NOMO-1 treated with dmso at 0.1 percent for 144 hours (cell line): ENCODE measurements at regions not wholly inside any gene's neighbourhood (a gene's known extent, or its start where the extent isn't known, plus 50 kb on each side); places are given as distances from the start of the nearest gene placed in this dataset.
A peak's percentile ranks its signal among the peaks of the same experiment; 100 is the strongest.
"Not testable (repeated sequence)": the region's sequence is repeated elsewhere in the genome, so short reads cannot be mapped to it uniquely, and the experiment has no call there.

Source experiments
- DNase-seq: peaks from one replicate; lab custom pipeline; 2025; ENCODE audit not compliant: unreplicated experiment; lab: John Stamatoyannopoulos, UW

DNA sequence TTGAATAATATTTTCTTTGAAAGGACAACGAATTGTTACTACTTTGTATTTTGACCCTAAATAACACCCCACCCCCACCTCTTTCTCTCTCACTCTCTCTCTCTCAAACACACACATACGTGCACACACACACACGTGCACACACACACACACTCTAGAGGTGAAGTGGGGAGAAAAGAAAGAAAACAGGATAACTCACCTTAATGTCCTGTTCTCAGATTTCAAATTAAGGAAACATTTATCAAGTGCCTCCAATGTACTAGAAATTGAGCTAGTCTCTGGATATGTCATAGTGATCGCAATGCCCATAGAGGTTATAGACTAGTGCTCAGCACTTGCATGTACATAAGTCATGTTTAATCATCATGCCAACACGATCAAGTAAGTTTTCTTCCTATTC is 1483.6 kb upstream of the SEL1L start:
- DNase-seq, result no peak

DNA sequence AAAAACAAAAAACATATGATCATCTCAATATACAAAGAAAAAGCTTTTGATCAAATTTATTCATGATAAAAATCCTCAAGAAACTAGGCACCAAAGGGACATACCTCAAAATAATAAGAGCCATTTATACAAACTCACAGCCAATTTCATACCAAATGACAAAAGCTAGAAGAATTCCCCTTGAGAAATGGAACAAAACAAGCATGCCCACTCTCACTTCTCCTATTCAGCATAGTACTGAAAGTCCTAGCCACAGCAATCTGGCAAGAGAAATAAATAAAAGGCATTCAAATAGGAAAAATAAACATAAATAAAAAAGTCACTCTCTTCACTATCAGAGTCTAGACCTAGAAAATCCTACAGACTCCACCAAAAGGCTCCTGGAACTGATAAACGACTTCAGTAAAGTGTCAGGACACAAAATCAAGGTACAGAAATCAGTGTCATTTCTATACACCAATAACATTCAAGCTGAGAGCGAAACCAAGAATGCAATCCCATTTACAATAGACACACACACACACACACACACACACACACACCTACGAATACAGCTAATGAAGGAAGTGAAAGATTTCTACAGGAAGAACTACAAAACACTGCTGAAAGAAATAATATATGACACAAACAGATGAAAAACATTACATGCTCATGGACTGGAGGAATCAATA is 1486.2 kb upstream of the SEL1L start:
- DNase-seq, result no peak

DNA sequence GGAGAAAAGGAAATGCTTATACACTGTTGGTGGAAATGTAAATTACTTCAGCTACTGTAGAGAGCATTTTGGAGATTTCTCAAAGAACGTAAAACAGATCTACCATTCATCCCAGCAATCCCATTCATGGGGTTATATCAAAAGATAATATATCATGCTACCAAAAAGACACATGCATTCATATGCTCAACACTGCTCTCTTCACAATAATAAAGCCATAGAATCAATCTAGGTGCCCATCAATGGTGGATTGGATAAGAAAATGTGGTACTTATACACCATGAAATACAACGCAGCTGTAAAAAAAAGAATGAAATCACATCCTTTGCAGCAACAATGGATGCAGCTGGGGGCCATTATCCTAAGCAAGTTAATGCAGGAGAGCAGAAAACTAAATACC is 1487.7 kb upstream of the SEL1L start:
- DNase-seq, result no peak

DNA sequence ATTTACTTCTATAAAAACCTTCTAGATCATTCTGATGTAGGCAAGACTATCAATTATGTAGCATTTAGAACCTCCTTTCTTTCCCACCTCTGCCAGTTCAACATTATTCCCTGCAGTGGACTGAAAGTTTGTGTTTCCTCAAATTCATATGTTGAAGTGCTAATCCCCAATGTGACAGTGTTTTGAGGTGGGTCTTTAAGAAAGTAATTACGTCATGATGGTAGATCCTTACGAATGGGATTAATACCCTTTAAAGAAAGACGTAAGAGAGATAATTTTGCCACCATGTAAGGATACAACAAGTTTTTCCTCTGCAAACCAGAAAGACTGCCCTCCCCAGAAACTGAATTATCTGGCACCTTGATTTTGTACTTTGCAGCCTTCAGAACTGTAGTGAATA is 1489.7 kb upstream of the SEL1L start:
- DNase-seq, result no peak

DNA sequence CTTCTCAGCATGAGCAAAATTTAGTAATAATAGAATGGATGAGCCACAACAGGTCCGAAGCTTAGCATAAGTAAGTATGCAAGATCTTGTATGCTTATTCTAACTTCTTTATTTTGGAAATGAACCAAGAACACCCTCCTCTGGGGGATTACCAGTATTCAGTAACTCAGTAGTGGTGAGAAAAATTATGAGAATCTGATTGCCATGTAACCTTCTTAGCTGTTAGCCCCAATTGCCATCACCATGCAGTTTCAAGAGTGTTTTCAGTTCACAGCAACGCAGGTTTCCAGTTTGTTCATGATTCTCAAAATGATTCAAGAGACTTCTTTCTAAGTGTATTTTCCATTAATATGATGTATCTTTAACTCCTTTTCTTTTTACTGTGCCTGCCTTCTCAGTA is 1507.6 kb upstream of the SEL1L start:
- DNase-seq, result no peak

DNA sequence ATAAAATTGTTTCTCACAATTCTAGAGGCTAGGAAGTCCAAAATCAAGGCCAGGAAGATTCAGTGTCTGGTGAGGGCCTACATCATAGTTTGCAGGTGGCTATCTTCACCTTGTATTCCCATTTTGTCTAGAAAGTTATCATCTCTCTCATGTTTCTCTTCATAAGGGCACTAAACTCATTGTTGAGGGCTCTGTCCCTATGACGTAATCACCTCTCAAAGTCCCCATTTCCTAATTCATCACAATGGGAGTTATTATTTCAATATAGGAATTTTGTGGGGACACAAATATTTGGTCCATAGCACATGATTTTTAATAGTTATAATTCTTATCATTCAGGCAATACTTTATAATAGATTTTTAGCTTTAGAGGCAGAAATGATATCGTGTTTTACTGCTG is 1509.2 kb upstream of the SEL1L start:
- DNase-seq, result no peak

DNA sequence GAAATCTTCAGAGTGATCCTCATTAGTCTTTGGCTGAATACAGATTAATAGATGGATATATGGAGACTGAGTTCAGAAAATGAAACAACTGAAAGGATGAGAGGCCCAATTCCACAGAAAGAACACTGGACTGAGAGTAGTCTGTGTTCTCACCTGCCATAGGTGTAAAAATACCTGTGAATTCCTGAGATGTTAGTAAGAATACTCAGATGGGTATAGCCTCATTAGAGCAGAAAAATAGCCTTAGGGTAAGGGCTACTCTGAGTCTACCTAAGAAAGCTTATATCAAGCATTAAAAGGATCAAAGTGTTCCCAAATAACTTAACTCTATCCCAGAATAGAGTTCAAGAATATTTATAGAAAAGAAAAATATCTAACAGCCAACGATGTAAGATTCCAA is 1510.3 kb upstream of the SEL1L start:
- DNase-seq, result no peak

DNA sequence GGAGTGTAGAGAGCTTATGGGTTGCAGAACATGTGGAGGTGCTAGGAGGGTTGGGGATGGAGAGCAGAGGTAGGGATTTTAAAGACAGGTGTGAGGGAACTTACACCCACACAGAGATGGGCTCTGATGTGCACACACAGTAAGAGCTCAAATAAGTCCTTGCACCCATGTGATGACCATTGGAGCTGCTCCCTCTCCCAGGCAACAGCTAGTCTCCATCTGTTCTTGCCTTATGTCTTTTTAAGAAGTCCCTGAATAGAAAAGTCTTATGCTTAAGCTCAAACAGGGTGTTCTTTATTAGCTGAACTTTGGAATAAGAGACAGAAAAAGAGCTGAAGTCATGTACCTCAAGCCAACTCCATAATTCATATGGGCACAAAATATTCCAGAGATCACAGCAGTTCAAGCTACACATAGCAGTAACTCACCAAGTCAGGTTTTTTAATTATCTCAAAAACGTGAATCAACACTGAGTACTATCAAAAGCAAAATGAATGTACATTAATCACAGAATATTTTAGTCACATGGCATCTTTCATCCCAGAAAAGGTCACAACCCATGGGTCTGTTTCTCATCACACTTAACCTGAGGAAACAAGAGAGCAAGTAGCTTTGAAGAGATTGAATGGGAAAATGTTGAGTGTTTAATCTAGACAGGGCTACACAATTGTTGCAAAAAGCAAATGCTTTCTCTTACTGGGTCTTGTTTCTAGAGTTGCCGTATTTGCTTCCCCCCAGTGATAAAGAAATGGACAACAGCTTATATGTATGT is 1513.6 kb upstream of the SEL1L start:
- DNase-seq, result no peak

DNA sequence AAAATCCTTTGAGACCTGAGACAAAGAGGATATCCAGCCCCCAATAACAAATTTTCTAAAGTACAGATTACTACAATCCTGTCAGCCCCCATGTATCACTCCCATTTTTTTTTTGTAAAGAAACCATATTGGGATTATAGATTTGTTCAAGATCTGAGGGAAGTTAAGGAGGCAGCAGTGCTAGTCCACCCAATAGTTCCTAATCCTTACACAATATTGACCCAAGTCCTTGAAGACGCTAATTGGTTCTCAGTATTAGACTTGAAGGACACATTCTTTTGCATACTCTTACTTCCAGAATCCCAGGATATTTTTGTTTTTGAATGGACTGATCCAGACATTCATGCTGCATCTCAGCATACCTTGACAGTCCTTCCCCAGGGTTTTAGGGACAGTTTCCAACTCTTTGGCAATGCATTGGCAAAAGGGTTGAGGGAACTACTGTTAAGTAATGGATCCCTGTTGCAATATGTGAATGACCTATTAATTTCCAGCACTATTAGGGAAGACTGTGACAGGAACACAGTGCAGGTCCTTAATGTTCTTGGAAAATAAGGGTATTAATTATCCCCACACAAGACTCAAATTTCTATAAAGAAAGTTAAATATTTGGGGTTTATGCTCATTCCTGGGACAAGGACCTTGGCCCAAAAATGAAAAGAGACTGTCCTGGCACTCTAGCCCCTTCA is 1519.5 kb upstream of the SEL1L start:
- DNase-seq, result no peak

DNA sequence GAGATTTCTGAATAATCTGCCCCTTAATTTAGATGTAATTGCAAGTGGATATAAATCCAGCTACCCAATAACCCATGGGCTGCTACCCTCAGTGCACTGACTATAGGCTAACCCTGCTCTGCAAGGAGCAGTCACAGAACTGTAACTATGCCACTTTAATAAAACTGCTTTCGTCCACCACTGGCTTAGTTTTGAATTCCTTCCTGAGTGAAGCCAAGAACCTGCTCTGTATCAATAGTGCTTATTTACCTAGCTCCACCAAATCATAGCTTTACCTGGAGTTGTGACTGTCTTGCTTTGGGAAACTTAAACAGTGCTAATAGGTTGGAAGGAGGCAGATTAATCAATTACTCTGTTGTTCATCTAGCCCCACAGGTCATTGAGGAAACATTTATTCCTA is 1524.4 kb upstream of the SEL1L start:
- no peak for DNase-seq

DNA sequence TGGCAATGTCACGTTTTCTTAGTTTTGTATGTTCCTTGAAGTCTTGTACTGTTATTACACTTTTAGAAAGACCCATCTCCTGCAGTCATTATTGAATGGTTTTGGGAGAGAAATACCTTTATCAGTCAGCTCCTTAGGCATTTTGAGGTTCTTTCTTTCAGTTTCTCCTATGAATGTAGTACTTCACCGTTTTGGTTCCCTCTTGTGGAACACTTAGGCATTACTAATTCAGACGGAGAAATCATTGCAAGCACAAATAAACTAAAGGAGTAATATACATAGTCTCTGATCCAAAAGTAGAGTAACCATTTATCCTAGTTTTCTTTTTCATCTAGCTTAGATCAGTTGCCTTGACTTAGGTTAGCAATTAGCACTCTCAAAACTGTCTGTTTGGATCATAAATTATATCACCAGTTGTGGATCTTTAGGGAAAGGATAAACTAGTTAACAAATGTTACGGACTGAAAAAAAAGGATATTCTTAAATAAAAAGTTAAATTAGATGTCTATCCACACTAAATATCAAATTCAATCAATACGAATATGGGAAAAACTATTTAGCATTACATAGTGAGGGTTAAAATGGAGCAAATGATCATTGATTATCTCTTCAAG is 1538.3 kb upstream of the SEL1L start:
- no peak for DNase-seq

DNA sequence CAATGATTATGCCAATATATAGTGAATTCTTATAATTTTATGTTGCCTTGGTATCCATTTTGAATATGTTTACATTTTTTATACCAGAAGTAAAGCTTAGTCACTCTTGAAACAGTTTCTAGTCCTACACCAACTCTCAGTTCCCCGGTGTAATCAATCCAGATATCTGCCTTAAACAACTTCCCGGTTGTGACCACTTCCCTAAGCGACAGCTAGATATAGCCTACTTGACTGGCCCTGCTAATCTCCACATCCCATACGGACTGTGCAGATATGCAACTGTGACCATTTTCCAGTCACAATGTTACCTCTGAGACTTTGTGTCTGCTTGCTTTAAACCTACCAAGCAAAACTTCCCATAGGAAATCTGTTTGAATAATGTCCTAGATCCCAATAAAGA is 1551.5 kb upstream of the SEL1L start:
- peak; percentile 21 for DNase-seq

DNA sequence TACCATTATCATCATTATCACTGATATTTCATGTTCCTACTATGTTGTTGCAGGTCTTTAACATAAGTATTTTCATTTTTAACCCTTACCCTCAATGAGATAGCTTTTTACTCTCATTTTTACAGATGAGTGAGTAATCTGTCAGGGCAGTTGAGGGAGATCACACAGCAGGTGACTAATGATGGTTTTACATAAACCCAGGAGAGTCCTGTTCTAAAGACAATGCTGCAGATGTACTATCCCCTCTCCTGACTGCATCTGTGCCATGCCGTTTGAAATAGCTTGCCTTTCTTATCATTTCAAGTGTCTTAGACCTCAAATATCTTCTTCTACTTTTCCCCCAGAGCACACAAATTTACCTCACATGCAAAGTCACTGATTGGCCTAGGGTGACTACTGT is 1552.1 kb upstream of the SEL1L start:
- no peak for DNase-seq

DNA sequence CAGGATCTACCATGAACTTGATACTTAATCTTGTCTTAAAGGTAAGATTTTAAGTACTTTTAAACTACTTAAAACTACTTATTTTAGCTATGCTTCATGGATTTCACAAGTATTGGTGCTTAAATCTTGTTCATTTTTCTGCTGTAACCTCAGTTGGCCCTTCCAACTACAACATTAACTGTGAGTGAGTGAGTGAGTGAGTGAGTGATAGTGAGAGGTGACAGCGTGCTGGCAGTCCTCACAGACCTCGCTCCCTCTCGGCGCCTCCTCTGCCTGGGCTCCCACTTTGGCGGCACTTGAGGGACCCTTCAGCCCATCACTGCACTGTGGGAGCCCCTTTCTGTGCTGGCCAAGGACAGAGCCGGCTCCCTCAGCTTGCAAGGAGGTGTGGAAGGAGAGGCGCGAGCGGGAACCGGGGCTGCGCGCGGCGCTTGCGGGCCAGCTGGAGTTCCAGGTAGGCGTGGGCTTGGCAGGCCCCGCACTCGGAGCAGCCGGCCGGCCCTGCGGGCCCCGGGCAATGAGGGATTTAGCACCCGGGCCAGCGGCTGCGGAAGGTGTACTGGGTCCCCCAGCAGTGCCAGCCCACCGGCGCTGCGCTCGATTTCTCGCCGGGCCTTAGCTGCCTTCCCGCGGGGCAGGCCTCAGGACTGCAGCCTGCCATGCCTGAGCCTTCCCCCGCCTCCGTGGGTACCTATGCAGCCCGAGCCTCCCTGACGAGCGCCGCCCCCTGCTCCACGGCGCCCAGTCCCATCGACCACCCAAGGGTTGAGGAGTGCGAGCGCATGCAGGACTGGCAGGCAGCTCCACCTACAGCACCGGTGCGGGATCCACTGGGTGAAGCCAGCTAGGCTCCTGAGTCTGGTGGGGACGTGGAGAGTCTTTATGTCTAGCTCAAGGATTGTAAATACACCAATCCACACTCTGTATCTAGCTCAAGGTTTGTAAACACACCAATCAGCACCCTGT is 1558.6 kb upstream of the SEL1L start:
- DNase-seq, result not testable (repeated sequence)

DNA sequence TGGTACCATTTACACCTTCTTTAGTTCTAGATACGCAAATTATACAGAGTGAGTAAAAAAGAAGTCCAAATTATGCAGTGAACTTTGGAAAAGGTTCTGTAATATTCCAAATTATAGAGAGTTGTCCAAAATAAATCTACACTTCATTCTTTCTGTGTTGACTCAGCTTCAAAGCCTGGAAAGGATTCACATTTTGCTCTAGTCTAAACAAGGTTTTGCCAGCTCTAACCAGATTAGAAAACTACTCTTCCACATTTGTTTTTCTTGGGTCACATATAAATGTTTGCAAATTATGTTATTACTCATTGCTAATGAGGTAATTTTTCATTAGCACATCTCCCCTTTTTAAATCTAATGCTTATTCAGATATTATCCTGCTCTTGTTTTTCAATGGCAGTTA is 1562.4 kb upstream of the SEL1L start:
- DNase-seq, result no peak

DNA sequence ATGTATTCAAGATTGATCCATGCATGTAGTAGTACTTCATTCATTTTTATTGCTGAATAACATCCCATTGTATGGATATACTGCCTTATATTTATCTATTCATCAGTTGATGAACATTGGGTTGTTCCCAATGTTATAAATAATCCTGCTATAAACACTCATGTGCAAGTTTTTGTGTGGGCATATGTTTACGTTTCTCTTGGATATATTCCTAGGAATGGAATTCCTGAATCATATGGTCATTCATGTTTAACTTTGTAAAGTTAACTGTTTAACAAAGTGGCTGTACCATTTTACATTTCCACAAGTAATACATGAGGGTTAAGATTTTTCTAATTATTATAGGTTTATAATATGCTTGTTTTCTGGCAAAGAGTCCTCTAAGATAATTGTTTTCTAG is 1568.2 kb upstream of the SEL1L start:
- DNase-seq, result no peak

DNA sequence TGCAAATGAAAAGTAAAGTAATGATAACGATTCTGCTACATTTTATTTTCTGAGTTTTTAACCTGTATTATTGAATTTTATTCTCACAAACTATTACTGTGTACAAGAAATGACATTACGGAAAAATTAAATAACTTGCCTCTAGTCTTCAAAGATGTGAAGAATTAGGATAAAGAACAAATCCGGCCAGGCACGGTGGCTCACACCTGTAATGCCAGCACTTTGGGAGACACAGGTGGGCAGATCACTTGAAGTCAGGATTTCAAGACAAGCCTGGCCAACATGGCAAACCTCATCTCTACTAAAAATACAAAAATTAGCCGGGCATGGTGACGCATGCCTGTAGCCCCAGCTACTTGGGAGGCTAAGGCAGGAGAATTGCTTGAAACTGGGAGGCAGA is 1584.4 kb upstream of the SEL1L start:
- DNase-seq, result no peak

DNA sequence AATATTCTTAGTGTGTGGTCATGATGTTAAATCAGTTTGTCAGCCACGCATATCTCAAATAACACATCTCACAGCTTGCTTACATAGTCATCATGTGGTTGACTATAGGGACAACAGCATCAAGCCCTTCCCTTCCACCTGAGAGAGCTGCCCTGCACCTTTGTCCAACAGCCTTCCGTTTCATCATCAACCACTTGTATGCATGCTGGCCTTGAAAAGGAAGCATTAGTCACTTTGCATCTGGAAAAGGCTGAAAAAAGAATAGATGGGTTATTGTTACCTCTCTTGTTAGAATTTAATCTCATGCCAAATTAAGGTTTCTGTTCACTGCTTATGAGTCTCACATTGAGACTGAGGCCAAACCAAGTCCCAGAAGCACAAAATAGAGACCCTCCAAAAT is 1586.5 kb upstream of the SEL1L start:
- DNase-seq, result no peak

DNA sequence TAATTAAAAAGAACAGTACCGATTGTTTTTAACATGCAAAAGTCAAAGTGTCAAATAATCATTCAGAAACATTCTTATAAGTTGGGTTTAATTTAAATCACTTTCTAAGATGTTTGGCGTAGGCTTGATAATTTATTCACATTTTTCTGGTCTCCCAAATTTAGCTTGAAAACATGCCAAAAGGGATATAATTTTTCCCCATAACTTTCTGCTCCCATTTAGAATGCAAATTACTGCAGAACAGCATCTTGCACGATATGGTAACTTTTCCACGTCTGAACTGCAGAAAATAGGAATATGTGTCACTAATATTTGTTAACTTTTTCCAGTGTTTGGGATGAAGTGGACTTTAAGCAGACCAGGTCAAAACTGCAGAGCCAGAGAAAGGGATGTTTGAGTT is 1592.4 kb upstream of the SEL1L start:
- DNase-seq, result no peak

DNA sequence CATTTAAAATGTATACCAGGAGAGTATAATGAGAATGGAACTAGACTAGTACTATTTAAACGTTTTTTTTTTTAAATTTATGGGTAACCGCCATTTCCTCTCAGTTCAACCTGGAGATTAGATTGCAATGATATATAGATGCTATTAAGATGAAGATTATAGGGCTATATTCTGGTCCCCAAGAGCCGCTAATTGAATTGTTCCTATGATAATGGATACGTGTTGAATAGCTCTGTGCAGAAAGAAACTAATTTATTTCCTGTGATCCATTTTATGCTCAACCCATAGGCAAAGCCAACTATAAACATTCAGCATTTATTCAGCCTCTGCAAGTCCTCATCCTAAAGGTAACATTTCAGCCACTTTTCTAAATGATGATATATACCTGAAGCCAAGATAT is 1595.1 kb upstream of the SEL1L start:
- no peak for DNase-seq

DNA sequence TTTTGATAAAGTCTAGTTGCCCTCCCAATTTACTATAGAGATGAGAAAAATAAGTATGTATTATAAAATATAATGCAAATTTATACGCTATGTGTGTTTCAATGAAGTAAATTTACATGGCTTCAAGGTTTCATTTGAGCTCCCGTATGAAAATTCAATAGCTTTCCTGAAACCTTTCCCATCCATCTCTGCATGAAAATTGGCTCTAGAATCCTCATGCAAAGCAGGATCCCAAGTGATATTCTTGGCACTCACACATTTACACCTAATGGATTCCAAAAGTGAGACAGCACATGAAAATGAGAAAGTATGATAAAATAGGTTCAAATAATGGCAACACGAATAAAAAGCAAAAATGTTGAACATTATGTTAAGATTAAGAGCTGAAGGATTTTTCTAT is 1595.8 kb upstream of the SEL1L start:
- no peak for DNase-seq
